SK-N-SH (cell line): ENCODE measurements at regions not wholly inside any gene's neighbourhood (a gene's known extent, or its start where the extent isn't known, plus 50 kb on each side); places are given as distances from the start of the nearest gene placed in this dataset.

ENCODE experiments used
- CTCF ChIA-PET: fragments of 300-600, 350-600 bp; formaldehyde crosslinking; extraction: SDS; loops from one replicate; lab custom pipeline; 2021; lab: Yijun Ruan, JAX
- POLR2A ChIA-PET: fragments of 350-600 bp; sonication (Branson Sonifier 250); formaldehyde crosslinking; extraction: SDS; loops from one replicate; lab custom pipeline; 2020; ENCODE audit warnings: antibody characterized with exemption, inconsistent platforms; lab: Yijun Ruan, JAX
- DNase-seq: peaks from one replicate; pipeline ENCODE4 v3.0.0; 2012
- H2AFZ ChIP-seq: fragments of 200-600 bp; sonication (generic); 2 replicates; pipeline ENCODE4 v1.8.1; 2016; ENCODE audit warnings: antibody characterized with exemption, mild to moderate bottlenecking, low read depth
- H3F3A ChIP-seq: fragments of 200-600 bp; sonication (generic); replicated peaks from 2 replicates; pipeline ENCODE3; 2016; ENCODE audit warnings: antibody characterized with exemption, mild to moderate bottlenecking; ENCODE audit not compliant: insufficient read depth
- H3K27ac ChIP-seq, 2 experiments: fragments of 200-500 bp in 1 of 2; fragments of 200-600 bp in 1 of 2; sonication (Bioruptor generic) in 1 of 2; sonication (generic), shearing (Covaris generic) in 1 of 2; 2 replicates each; pipeline versions ENCODE4 v1.5.1 to v1.6.1; 2014 to 2016; ENCODE audit warnings: low read depth in 2 of 2, inconsistent platforms in 1 of 2, low read length in 1 of 2, mild to moderate bottlenecking in 1 of 2, mixed read lengths in 1 of 2
- H3K27me3 ChIP-seq: fragments of 200-600 bp; sonication (generic), shearing (Covaris generic); 2 replicates; pipeline ENCODE4 v1.6.1; 2016; ENCODE audit warnings: mixed run types; ENCODE audit not compliant: insufficient read depth
- H3K36me3 ChIP-seq, 2 experiments: fragments of 200-500 bp in 1 of 2; fragments of 200-600 bp in 1 of 2; sonication (Bioruptor generic) in 1 of 2; sonication (generic) in 1 of 2; replicated peaks in 1 of 2; 2 replicates each; pipeline versions ENCODE3 to v1.5.1; 2014 to 2016; ENCODE audit warnings: low read length in 1 of 2, mild to moderate bottlenecking in 1 of 2; ENCODE audit not compliant: insufficient read depth in 2 of 2, control insufficient read depth in 1 of 2
- H3K4me1 ChIP-seq, 2 experiments: fragments of 200-500 bp in 1 of 2; fragments of 200-600 bp in 1 of 2; sonication (Bioruptor generic) in 1 of 2; sonication (generic), shearing (Covaris generic) in 1 of 2; 2 replicates each; pipeline versions ENCODE4 v1.5.1 to v1.6.1; 2014 to 2016; ENCODE audit warnings: low read depth in 1 of 2, low read length in 1 of 2, mixed run types in 1 of 2; ENCODE audit not compliant: insufficient read depth in 2 of 2, control insufficient read depth in 1 of 2
- H3K4me2 ChIP-seq: fragments of 200-600 bp; sonication (generic), shearing (Covaris generic); 2 replicates; pipeline ENCODE4 v1.6.1; 2017; ENCODE audit warnings: mixed run types
- H3K4me3 ChIP-seq, 2 experiments: fragments of 200-500 bp in 1 of 2; fragments of 200-600 bp in 1 of 2; sonication (Bioruptor generic) in 1 of 2; sonication (generic), shearing (Covaris generic) in 1 of 2; 2 replicates each; pipeline versions ENCODE4 v1.5.1 to v1.8.1; 2014 to 2016; ENCODE audit warnings: low read depth in 2 of 2, inconsistent platforms in 1 of 2, low read length in 1 of 2, mild to moderate bottlenecking in 1 of 2, mixed read lengths in 1 of 2, moderate library complexity in 1 of 2
- H3K79me2 ChIP-seq: fragments of 200-600 bp; sonication (generic); 2 replicates; pipeline ENCODE4 v1.8.1; 2017; ENCODE audit warnings: mild to moderate bottlenecking; ENCODE audit not compliant: insufficient read depth
- H3K9ac ChIP-seq: fragments of 200-600 bp; sonication (generic); 2 replicates; pipeline ENCODE4 v1.6.1; 2017; ENCODE audit warnings: mixed run types
- H3K9me2 ChIP-seq: fragments of 200-600 bp; sonication (generic); 2 replicates; pipeline ENCODE4 v1.6.1; 2017; ENCODE audit warnings: mixed run types
- H3K9me3 ChIP-seq: fragments of 200-600 bp; sonication (generic); 2 replicates; pipeline ENCODE4 v1.6.1; 2017; ENCODE audit warnings: mixed run types, mild to moderate bottlenecking, moderate library complexity
- H4K20me1 ChIP-seq: fragments of 200-600 bp; sonication (generic); 2 replicates; pipeline ENCODE4 v1.6.1; 2017; ENCODE audit warnings: mild to moderate bottlenecking, mixed run types; ENCODE audit not compliant: insufficient read depth
- CHD2 ChIP-seq: fragments of 150-350 bp; IDR thresholded peaks from 2 replicates; pipeline ENCODE4 v1.6.1; 2018; ENCODE audit warnings: low read length; ENCODE audit not compliant: partially characterized antibody
- ELF1 ChIP-seq: IDR thresholded peaks from 2 replicates; pipeline ENCODE4 v1.4.0; 2012
- EP300 ChIP-seq, 2 experiments: IDR thresholded peaks; 2 replicates each; pipeline versions ENCODE4 v1.4.0 to v1.6.1; 2012; ENCODE audit warnings: borderline replicate concordance in 1 of 2, low read depth in 1 of 2, low read length in 1 of 2
- EZH2phosphoT487 ChIP-seq: fragments of 200-600 bp; sonication (generic); IDR thresholded peaks from 2 replicates; pipeline ENCODE4 v1.6.1; 2017; ENCODE audit warnings: low read depth, mixed run types, mild to moderate bottlenecking, antibody characterized with exemption, moderate library complexity, borderline replicate concordance
- GABPA ChIP-seq: IDR thresholded peaks from 2 replicates; pipeline ENCODE4 v1.4.0; 2012; ENCODE audit warnings: low read depth, mild to moderate bottlenecking
- GATA2 ChIP-seq: sonication (generic); formaldehyde crosslinking; IDR thresholded peaks from 2 replicates; pipeline ENCODE4 v1.5.0; 2020; ENCODE audit warnings: mild to moderate bottlenecking, missing genetic modification reagents
- IRF3 ChIP-seq: fragments of 150-350 bp; IDR thresholded peaks from 2 replicates; pipeline ENCODE4 v1.6.1; 2016; ENCODE audit warnings: mild to moderate bottlenecking, low read depth, low read length
- JUND ChIP-seq: IDR thresholded peaks from 2 replicates; pipeline ENCODE4 v1.4.0; 2012
- NFIC ChIP-seq: IDR thresholded peaks from 2 replicates; pipeline ENCODE4 v1.4.0; 2012; ENCODE audit warnings: borderline replicate concordance
- PBX3 ChIP-seq: IDR thresholded peaks from 2 replicates; pipeline ENCODE4; 2012
- RAD21 ChIP-seq: IDR thresholded peaks from 2 replicates; pipeline ENCODE4 v1.6.1; 2012; ENCODE audit warnings: mild to moderate bottlenecking, low read length
- RFX5 ChIP-seq: IDR thresholded peaks from 2 replicates; pipeline ENCODE4 v1.6.1; 2012; ENCODE audit warnings: mild to moderate bottlenecking, improper control_type of control experiment, low read length
- SIN3A ChIP-seq: IDR thresholded peaks from 2 replicates; pipeline ENCODE4 v1.6.1; 2012; ENCODE audit warnings: low read depth, mild to moderate bottlenecking, low read length, moderate library complexity, borderline replicate concordance
- TAF1 ChIP-seq: IDR thresholded peaks from 2 replicates; pipeline ENCODE4 v1.6.1; 2012; ENCODE audit warnings: low read depth, mild to moderate bottlenecking, low read length, moderate library complexity, borderline replicate concordance
- TCF12 ChIP-seq: IDR thresholded peaks from 2 replicates; pipeline ENCODE4 v1.4.0; 2012
- USF1 ChIP-seq: IDR thresholded peaks from 2 replicates; pipeline ENCODE4 v1.4.0; 2012; ENCODE audit warnings: low read depth, borderline replicate concordance
- WGBS: methylation state at CpG from one replicate; pipeline ENCODE4 v1.1.6; 2017; ENCODE audit warnings: low lambda C conversion rate; 5-methylcytosine and 5-hydroxymethylcytosine counted together
- TF ChIP-seq, protein P1 (sequence below): IDR thresholded peaks from 2 replicates; pipeline ENCODE4 v1.4.0; 2012; ENCODE audit warnings: low read depth
- TF ChIP-seq, protein P2 (sequence below): fragments of 150-350 bp; IDR thresholded peaks from 2 replicates; pipeline ENCODE4 v1.6.1; 2017; ENCODE audit warnings: antibody characterized with exemption, low read length, low read depth, borderline replicate concordance
- TF ChIP-seq, protein P3 (sequence below): fragments of 200-600 bp; sonication (generic); IDR thresholded peaks from 2 replicates; pipeline ENCODE4 v1.6.1; 2017; ENCODE audit warnings: antibody characterized with exemption, mild to moderate bottlenecking, moderate library complexity

GRCh38 chr5:159547466-159548195 lies 217.3 kb upstream of the IL12B start (continued):
- TF ChIP-seq EP300 (IDR thresholded peaks at IDR 0.05; ENCODE audit: borderline replicate concordance in 1 of 2, low read depth in 1 of 2, low read length in 1 of 2) (no peak), RFX5 (no peak), GATA2 (CRISPR knock-in tag) (no peak), RAD21 (no peak), GABPA (no peak)
- TF ChIP-seq, protein P1, sequence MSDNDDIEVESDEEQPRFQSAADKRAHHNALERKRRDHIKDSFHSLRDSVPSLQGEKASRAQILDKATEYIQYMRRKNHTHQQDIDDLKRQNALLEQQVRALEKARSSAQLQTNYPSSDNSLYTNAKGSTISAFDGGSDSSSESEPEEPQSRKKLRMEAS, result no peak

DNA sequence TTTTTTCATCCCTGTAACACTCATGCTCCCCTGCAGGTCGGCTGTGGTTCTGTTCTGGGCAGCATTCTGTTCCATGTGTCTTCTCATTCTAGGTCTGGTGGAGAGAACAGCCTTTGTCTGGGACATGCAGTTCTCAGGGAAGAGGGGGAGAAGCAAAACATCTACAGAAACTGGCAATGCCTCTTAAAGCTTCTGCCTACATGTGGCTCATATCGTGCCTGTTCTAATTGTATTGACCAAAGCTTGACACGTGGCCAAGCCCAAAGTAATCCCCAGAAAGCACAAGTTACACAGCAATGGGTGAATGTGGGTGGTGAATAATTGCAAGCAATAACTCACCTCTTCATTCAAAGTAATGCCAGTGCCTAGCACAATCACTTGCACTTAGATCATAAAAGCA lies 218.2 kb upstream of the IL12B start:
- H2AFZ ChIP-seq, result no peak overlapping the region
- no peaks in the 10 kb centered on the region for H3K9me3 ChIP-seq
- TF ChIP-seq CHD2 (no peak), IRF3 (no peak), USF1 (no peak), TAF1 (no peak), NFIC (no peak), GABPA (no peak), ELF1 (no peak), PBX3 (no peak), TCF12 (no peak), JUND (no peak), GATA2 (CRISPR knock-in tag) (no peak), EZH2phosphoT487 (no peak), SIN3A (no peak)
- TF ChIP-seq, protein P2, sequence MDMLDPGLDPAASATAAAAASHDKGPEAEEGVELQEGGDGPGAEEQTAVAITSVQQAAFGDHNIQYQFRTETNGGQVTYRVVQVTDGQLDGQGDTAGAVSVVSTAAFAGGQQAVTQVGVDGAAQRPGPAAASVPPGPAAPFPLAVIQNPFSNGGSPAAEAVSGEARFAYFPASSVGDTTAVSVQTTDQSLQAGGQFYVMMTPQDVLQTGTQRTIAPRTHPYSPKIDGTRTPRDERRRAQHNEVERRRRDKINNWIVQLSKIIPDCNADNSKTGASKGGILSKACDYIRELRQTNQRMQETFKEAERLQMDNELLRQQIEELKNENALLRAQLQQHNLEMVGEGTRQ, result no peak
- TF ChIP-seq, protein P3, sequence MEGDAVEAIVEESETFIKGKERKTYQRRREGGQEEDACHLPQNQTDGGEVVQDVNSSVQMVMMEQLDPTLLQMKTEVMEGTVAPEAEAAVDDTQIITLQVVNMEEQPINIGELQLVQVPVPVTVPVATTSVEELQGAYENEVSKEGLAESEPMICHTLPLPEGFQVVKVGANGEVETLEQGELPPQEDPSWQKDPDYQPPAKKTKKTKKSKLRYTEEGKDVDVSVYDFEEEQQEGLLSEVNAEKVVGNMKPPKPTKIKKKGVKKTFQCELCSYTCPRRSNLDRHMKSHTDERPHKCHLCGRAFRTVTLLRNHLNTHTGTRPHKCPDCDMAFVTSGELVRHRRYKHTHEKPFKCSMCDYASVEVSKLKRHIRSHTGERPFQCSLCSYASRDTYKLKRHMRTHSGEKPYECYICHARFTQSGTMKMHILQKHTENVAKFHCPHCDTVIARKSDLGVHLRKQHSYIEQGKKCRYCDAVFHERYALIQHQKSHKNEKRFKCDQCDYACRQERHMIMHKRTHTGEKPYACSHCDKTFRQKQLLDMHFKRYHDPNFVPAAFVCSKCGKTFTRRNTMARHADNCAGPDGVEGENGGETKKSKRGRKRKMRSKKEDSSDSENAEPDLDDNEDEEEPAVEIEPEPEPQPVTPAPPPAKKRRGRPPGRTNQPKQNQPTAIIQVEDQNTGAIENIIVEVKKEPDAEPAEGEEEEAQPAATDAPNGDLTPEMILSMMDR, result no peak
- H4K20me1 ChIP-seq, result no peaks in the 10 kb centered on the region
- ChIA-PET POLR2A (no interaction called here), CTCF (interaction anchor here (1.0 kb wide), 1 partner anchor 11 kb away, joined by 3 read pairs; no protein-coding TSS in a partner anchor)
- H3K9me2 ChIP-seq, result no peaks in the 10 kb centered on the region
- H3K4me1 ChIP-seq, result peaks cover 0 to 11% of the 10 kb centered on the region in 2 experiments; a peak in 1 of 4 replicates
- H3K4me3 ChIP-seq, result no peak overlapping the region
- no peak overlapping the region for H3K9ac ChIP-seq
- no peaks in the 10 kb centered on the region for H3K79me2 ChIP-seq
- H3K27me3 ChIP-seq, result no peaks in the 10 kb centered on the region
- 15% methylated on average over 3 of the region's 3 CpGs for WGBS
- no peaks in the 10 kb centered on the region for H3K36me3 ChIP-seq
- H3K27ac ChIP-seq, result no peak overlapping the region
- peaks cover 11% of the 10 kb centered on the region for H3F3A ChIP-seq
- no peak for DNase-seq
- H3K4me2 ChIP-seq, result no peak overlapping the region
